ENCODE measurements at regions not wholly inside any gene's neighbourhood (a gene's known extent, or its start where the extent isn't known, plus 50 kb on each side); places are given as distances from the start of the nearest gene placed in this dataset.

- DNase-seq (ENCODE audit: low spot score), result no peak
Measured at GRCh38 chr16:73483934-73484711, 436.2 kb upstream of the ZFHX3 start.

DNA sequence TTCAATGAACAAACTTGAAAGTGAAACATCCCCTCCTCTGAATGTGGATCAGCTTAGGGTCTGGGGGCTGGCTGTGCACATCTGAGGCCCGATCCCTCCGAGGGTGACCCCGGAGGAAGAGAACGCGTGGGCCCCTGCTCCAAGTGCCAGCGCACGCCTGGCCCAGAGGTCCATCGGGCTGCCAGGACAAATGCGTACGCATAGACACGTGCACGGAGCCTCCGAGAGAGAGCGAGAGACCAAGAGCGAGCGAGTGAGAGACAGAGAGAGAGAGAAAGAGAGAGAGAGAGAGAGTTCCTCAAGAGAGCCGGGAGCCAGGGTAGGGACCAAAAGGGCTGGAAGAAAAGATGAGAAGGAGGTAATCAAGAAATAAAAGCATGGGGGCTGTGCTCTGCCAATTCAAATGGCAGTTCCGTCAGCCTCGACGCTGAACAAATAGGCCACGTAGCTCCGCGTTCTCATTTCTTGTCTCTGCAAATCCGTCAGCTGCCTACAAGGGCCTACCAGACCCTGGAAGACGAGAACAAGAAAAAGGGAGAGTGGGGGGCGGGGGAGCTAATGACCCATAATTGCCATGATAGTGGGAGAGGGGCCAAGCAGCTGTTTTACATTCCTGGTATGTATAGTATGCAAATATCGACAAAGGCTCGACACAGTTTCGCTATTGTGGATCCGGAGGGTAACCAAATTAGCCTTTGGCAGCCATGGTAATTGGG, 435.3 kb upstream of the ZFHX3 start:
- no peak for DNase-seq (ENCODE audit: low spot score)

DNA sequence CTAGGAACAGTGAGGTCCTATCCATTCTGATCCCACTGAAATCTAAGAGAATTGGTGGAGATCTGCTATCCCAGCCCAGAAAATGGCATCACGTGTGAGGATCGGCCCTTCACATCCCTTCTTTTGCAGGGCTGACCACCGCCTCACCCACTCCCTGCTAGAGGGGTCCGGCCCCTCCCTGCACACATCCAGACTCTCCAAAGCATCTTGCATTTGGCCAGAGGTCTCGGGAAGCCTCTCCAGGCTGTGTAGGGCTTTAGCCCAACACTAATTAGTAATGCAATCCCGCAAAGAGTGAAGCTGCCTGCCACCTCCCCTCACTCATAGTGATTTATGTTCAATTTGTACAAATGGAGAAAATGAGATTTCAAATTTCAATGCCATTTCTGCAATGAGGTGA, 434.4 kb upstream of the ZFHX3 start:
- DNase-seq (ENCODE audit: low spot score), result no peak

GRCh38 chr16:73480381-73480780, 432.5 kb upstream of the ZFHX3 start:
- no peak for DNase-seq (ENCODE audit: low spot score)

DNA sequence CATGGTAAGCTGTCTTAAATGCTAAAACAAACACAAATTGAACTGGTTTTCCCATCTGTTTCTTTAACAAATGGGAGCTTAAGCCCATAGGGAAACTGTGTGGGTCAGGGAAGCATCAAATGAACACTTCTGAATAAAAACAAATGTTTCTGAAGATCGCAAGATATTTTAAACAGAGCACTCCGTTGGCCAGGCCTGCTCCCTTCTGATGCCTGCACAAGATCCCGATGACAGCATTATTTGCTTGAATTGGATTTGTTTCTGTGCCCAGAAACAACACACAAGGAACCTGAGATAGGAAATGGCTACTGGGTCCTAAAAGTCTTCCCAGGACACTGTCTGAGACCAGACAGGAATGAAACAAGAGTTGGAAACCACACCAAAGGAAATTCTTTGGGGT, 425.8 kb upstream of the ZFHX3 start:
- no peak for DNase-seq (ENCODE audit: low spot score)

DNA sequence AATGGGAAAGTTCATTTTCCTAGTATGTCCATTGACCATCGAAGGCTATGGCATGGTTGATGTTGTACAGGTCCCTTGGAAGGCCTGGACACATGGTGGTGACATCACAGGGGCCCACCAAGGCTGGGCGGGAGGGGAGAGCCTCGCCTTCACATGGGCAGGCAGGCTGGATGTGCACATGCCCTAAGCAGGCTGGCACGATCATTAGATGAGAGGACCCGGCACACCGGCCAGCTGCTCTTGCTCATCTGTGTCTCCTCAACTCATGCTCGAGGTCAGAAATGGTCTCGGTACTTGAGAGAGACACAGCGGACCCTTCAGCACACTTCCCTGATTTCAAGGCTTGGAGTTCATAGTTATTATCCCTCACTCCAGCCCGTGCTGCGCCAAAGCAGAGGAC, 416.9 kb upstream of the ZFHX3 start:
- DNase-seq (ENCODE audit: low spot score), result no peak

DNA sequence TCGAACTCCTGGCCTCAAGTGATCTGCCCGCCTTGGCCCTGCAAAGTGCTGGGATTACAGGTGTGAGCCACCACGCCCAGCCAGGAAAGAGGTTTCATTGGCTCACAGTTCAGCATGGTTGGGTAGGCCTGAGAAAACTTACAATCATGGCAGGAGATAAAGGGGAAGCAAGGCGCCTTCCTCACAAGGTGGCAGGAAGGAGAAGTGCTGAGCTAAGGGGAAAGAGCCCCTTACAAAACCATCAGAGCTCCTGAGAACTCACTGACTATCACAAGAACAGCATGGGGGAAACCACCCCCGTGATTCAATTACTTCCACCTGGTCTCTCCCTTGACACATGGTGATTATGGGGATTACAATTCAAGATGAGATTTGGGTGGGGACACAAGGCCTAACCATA, 411.7 kb upstream of the ZFHX3 start:
- DNase-seq (ENCODE audit: low spot score), result no peak

GRCh38 chr16:73457851-73458250, 409.9 kb upstream of the ZFHX3 start:
- DNase-seq (ENCODE audit: low spot score), result no peak

GRCh38 chr16:73448970-73449369, 401.0 kb upstream of the ZFHX3 start:
- no peak for DNase-seq (ENCODE audit: low spot score)

- no peak for DNase-seq (ENCODE audit: low spot score)
Measured at GRCh38 chr16:73447846-73448245, 399.9 kb upstream of the ZFHX3 start.

- no peak for DNase-seq (ENCODE audit: low spot score)
Measured at GRCh38 chr16:73434621-73435020, 386.7 kb upstream of the ZFHX3 start.

DNA sequence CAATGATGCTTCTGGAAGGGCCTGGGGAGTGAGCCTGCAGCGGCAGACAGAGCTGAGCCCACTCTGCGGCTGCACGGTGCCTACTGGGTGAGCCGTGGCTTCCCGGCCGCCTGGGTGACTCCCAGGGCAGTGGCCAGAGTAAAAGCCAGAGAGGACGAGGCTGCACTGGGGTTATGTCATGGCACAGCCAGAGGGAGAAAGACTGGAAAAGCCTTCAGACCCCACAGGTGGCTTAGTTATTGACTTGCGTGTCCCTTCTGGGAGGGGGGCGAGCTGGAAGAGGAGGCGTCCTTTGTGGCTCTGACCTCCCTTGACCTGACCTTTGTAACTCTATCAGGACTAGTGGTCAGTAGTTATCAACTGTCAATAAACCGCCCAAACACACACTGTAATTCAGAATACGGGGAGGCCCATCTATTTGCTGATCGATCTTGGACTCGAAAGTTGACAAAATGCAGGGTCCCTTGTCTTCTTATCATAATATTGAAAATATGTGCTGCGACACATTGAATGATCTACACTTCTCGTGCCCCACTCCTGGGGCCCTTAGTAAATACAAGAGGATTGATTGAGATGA, 385.9 kb upstream of the ZFHX3 start:
- DNase-seq (ENCODE audit: low spot score), result no peak

DNA sequence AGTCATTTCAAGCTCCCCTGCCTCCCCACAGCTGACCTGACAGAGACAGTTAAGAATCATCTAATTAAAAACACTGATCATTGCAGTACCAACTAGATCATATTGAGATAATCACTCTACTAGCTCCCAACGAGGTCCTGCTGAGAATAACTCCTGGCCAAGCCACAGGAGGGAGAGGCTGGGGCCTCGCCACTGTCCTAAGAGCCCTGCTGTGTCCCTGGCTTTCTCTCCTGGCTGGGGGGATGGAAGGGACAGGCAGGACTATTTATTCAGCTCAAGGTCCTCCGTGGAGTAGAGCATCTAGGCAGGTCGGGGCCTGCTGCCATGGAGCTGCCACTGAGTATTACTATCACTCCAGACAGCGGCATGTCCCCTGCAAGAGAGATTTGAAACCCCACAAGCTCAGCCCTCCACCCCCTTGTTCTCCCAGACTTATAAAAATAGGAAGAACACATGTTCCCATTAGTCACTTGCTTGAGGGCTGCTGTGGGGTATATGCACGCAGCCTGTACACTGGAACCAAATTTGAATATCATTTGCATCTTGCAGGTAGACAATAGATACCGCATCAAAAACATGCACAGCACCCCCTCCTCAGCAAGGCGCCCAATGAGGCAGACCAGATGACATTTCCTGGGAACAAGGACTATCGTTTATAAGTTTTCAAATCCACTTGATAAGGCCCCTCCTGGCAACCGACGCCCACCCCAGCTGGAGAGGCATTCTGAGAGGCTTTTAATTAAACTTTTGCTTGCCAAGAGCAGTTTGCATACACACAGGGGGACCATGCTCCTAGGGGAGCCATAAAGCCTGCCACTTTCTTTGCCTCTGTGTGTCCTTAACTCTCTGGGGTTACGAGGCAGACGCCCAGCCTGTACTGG, 385.2 kb upstream of the ZFHX3 start:
- no peak for DNase-seq (ENCODE audit: low spot score)

- no peak for DNase-seq (ENCODE audit: low spot score)
Measured at GRCh38 chr16:73430138-73430537, 382.2 kb upstream of the ZFHX3 start.

- DNase-seq (ENCODE audit: low spot score), result no peak
Measured at GRCh38 chr16:73428121-73428520, 380.2 kb upstream of the ZFHX3 start.

DNA sequence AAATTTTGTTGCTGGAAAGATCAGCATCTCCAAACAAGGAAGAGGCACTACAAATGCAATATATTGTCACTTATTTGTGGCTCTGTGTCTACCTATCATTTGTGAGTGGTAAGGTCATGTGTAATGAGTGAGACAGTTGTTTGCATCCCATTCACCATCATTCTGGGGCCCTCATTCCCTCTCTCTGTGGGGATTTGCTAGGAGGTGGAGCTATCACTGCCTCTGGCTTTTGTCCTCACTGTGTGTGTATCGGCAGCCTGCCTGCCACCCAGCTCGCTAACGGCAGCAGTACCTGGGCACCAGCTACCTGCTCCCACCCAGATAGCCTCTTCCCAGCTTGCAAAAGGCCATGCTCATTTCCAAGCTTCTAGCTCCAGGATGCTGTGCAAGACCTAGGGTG, 379.2 kb upstream of the ZFHX3 start:
- no peak for DNase-seq (ENCODE audit: low spot score)

DNA sequence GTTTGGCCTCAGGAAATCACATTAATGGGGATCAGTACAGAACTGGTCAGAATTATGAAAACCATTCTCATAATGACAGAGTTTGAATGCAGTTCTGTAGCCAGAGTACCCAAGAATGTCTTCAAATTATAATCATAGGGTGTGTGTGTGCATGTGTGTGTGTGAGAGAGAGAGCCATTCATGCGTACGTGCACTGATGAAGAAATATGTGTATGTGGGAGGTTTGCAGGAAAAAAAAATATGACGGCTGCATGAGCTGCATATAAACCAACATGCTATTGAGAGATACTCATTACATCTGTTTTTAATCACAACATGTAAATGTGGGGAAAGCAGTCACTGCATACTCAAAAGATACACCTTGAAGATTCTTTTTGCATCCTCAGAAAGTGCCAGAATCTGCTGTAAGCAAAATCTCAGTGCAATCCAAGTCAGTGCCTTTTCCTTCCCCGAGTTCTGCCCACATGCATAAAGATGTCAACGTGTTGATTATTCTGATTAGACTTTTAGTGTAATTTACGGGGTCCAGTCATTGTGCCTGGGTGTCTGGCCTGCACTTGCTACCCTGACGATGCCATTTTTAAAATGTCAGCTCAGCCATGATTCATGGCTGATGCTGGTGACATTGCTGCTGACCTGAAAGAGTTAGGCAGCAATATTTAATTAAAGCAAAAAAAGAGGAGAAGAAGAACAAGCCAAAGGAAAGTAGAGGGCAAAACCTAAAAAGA, 378.7 kb upstream of the ZFHX3 start:
- DNase-seq (ENCODE audit: low spot score), result no peak

GRCh38 chr16:73420676-73421075, 372.7 kb upstream of the ZFHX3 start:
- no peak for DNase-seq (ENCODE audit: low spot score)

DNA sequence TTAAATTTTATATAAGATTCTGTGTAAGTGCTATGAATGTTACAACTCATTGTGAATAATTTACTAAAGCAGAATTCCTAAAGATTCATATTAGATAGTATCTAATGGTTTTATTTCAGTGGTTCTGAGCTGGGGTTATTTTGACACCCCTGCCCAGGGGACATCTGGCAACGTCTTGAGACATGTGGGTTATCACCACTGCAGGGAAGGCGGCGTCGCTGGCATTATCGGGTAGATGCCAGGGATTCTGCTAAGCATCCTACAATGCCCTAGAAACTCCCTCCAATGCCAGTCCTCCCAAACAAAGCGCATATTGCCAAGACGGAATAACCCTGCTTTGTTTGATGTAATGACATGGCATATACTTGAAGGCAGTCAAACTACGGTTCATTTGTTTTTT, 372.3 kb upstream of the ZFHX3 start:
- no peak for DNase-seq (ENCODE audit: low spot score)

- no peak for DNase-seq (ENCODE audit: low spot score)
Measured at GRCh38 chr16:73418691-73419090, 370.8 kb upstream of the ZFHX3 start.

DNA sequence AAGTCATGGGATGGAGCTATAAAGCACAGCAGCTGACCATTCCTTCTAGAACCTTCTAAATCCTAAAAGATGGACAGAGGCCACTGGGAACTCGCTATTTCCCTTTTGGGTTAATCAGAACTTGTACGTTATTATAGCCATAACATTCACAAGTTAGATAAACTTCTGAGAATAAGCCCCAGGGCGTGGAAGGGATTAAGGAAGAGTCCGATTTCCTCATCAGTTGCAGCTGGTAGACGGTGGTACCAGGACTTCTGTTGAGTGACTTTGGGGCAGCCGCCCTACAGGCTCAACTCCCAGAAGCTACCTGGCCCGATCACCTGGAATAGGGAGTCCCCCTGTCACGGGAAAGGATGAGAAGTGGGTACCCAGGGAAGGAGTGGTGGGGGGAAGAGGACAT, 370.1 kb upstream of the ZFHX3 start:
- no peak for DNase-seq (ENCODE audit: low spot score)
